ENCODE measurements at regions not wholly inside any gene's neighbourhood (a gene's known extent, or its start where the extent isn't known, plus 50 kb on each side); places are given as distances from the start of the nearest gene placed in this dataset.

GRCh38 chr2:18159896-18160295 is 281.4 kb downstream of the KCNS3 start:
- H3K4me1 ChIP-seq (ENCODE audit: control insufficient read depth in 2 of 2, insufficient read depth in 2 of 2, low read length in 1 of 2): peaks cover 0 to 2% of the 10 kb centered on the region in 2 donors
- 58 to 69% methylated on average over 5 of the region's 5 CpGs for WGBS, 2 donors
- H3K27ac ChIP-seq (ENCODE audit: low read depth in 2 of 2, low read length in 1 of 2): no peak overlapping the region

GRCh38 chr2:18156421-18156820 is 278.0 kb downstream of the KCNS3 start:
- WGBS, 2 donors: 83 to 86% methylated on average over 2 of the region's 2 CpGs
- Histone ChIP-seq H3K36me3 (ENCODE audit: control insufficient read depth in 2 of 2, insufficient read depth in 2 of 2, low read length in 1 of 2) (no peaks in the 10 kb centered on the region), H3K9me3 (ENCODE audit: control insufficient read depth in 2 of 2, insufficient read depth in 1 of 2, low read depth in 1 of 2, low read length in 1 of 2) (no peaks in the 10 kb centered on the region), H3K27ac (ENCODE audit: low read depth in 2 of 2, low read length in 1 of 2) (no peak overlapping the region), H3K4me3 (ENCODE audit: low read depth in 1 of 2, low read length in 2 of 2) (no peak overlapping the region), H3K27me3 (ENCODE audit: control insufficient read depth in 1 of 2, insufficient read depth in 2 of 2, low read length in 2 of 2) (peaks cover 0 to 3% of the 10 kb centered on the region in 2 donors), H3K4me1 (ENCODE audit: control insufficient read depth in 2 of 2, insufficient read depth in 2 of 2, low read length in 1 of 2) (peaks cover 0 to 2% of the 10 kb centered on the region in 2 donors)

More at GRCh38 chr2:18159896-18160295, 281.4 kb downstream of the KCNS3 start:
- H3K9me3 ChIP-seq (ENCODE audit: control insufficient read depth in 2 of 2, insufficient read depth in 1 of 2, low read depth in 1 of 2, low read length in 1 of 2): no peaks in the 10 kb centered on the region
- no peak overlapping the region for H3K4me3 ChIP-seq (ENCODE audit: low read depth in 1 of 2, low read length in 2 of 2)
- peaks cover 0 to 3% of the 10 kb centered on the region in 2 donors for H3K27me3 ChIP-seq (ENCODE audit: control insufficient read depth in 1 of 2, insufficient read depth in 2 of 2, low read length in 2 of 2)
- no peaks in the 10 kb centered on the region for H3K36me3 ChIP-seq (ENCODE audit: control insufficient read depth in 2 of 2, insufficient read depth in 2 of 2, low read length in 1 of 2)

- H3K36me3 ChIP-seq (ENCODE audit: control insufficient read depth in 2 of 2, insufficient read depth in 2 of 2, low read length in 1 of 2): no peaks in the 10 kb centered on the region
- no peaks in the 10 kb centered on the region for H3K9me3 ChIP-seq (ENCODE audit: control insufficient read depth in 2 of 2, insufficient read depth in 1 of 2, low read depth in 1 of 2, low read length in 1 of 2)
- no peak overlapping the region for H3K27ac ChIP-seq (ENCODE audit: low read depth in 2 of 2, low read length in 1 of 2)
- WGBS, 2 donors: 61 to 71% methylated on average over 2 of the region's 2 CpGs
- H3K4me1 ChIP-seq (ENCODE audit: control insufficient read depth in 2 of 2, insufficient read depth in 2 of 2, low read length in 1 of 2): peaks cover 0 to 2% of the 10 kb centered on the region in 2 donors
- H3K27me3 ChIP-seq (ENCODE audit: control insufficient read depth in 1 of 2, insufficient read depth in 2 of 2, low read length in 2 of 2): peaks cover 0 to 3% of the 10 kb centered on the region in 2 donors
- no peak overlapping the region for H3K4me3 ChIP-seq (ENCODE audit: low read depth in 1 of 2, low read length in 2 of 2)
Measured at GRCh38 chr2:18156002-18156401, 277.5 kb downstream of the KCNS3 start.

GRCh38 chr2:18154812-18155211 is 276.3 kb downstream of the KCNS3 start:
- Histone ChIP-seq H3K4me3 (ENCODE audit: low read depth in 1 of 2, low read length in 2 of 2) (no peak overlapping the region), H3K27ac (ENCODE audit: low read depth in 2 of 2, low read length in 1 of 2) (no peak overlapping the region), H3K4me1 (ENCODE audit: control insufficient read depth in 2 of 2, insufficient read depth in 2 of 2, low read length in 1 of 2) (peaks cover 0 to 2% of the 10 kb centered on the region in 2 donors), H3K36me3 (ENCODE audit: control insufficient read depth in 2 of 2, insufficient read depth in 2 of 2, low read length in 1 of 2) (no peaks in the 10 kb centered on the region), H3K9me3 (ENCODE audit: control insufficient read depth in 2 of 2, insufficient read depth in 1 of 2, low read depth in 1 of 2, low read length in 1 of 2) (no peaks in the 10 kb centered on the region), H3K27me3 (ENCODE audit: control insufficient read depth in 1 of 2, insufficient read depth in 2 of 2, low read length in 2 of 2) (peaks cover 0 to 6% of the 10 kb centered on the region in 2 donors)

- H3K4me1 ChIP-seq (ENCODE audit: control insufficient read depth in 2 of 2, insufficient read depth in 2 of 2, low read length in 1 of 2): peaks cover 0 to 2% of the 10 kb centered on the region in 2 donors
- H3K27me3 ChIP-seq (ENCODE audit: control insufficient read depth in 1 of 2, insufficient read depth in 2 of 2, low read length in 2 of 2): peaks cover 0 to 5% of the 10 kb centered on the region in 2 donors
- peak overlapping the region in 1 of 2 donors; percentile 42 for H3K27ac ChIP-seq (ENCODE audit: low read depth in 2 of 2, low read length in 1 of 2)
- 53 to 58% methylated on average over 3 of the region's 3 CpGs for WGBS, 2 donors
- H3K36me3 ChIP-seq (ENCODE audit: control insufficient read depth in 2 of 2, insufficient read depth in 2 of 2, low read length in 1 of 2): no peaks in the 10 kb centered on the region
- H3K4me3 ChIP-seq (ENCODE audit: low read depth in 1 of 2, low read length in 2 of 2): no peak overlapping the region
- H3K9me3 ChIP-seq (ENCODE audit: control insufficient read depth in 2 of 2, insufficient read depth in 1 of 2, low read depth in 1 of 2, low read length in 1 of 2): no peaks in the 10 kb centered on the region
Measured at GRCh38 chr2:18154259-18154658, 275.8 kb downstream of the KCNS3 start.

- no peaks in the 10 kb centered on the region for H3K9me3 ChIP-seq (ENCODE audit: control insufficient read depth in 2 of 2, insufficient read depth in 1 of 2, low read depth in 1 of 2, low read length in 1 of 2)
- peaks cover 0 to 2% of the 10 kb centered on the region in 2 donors for H3K4me1 ChIP-seq (ENCODE audit: control insufficient read depth in 2 of 2, insufficient read depth in 2 of 2, low read length in 1 of 2)
- no peak overlapping the region for H3K27ac ChIP-seq (ENCODE audit: low read depth in 2 of 2, low read length in 1 of 2)
- no peaks in the 10 kb centered on the region for H3K36me3 ChIP-seq (ENCODE audit: control insufficient read depth in 2 of 2, insufficient read depth in 2 of 2, low read length in 1 of 2)
- peaks cover 0 to 3% of the 10 kb centered on the region in 2 donors for H3K27me3 ChIP-seq (ENCODE audit: control insufficient read depth in 1 of 2, insufficient read depth in 2 of 2, low read length in 2 of 2)
- WGBS, 2 donors: 82 to 88% methylated on average over 1 of the region's 1 CpG
- no peak overlapping the region for H3K4me3 ChIP-seq (ENCODE audit: low read depth in 1 of 2, low read length in 2 of 2)
Measured at GRCh38 chr2:18153741-18154140, 275.3 kb downstream of the KCNS3 start.

- Histone ChIP-seq H3K27me3 (ENCODE audit: control insufficient read depth in 1 of 2, insufficient read depth in 2 of 2, low read length in 2 of 2) (peaks cover 0 to 3% of the 10 kb centered on the region in 2 donors), H3K4me1 (ENCODE audit: control insufficient read depth in 2 of 2, insufficient read depth in 2 of 2, low read length in 1 of 2) (no peaks in the 10 kb centered on the region)
- WGBS, 2 donors: 78 to 85% methylated on average over 4 of the region's 4 CpGs
Measured at GRCh38 chr2:18151237-18151636, 272.8 kb downstream of the KCNS3 start.

GRCh38 chr2:18149660-18150246 is 271.3 kb downstream of the KCNS3 start:
- no peak overlapping the region for H3K27ac ChIP-seq (ENCODE audit: low read depth in 2 of 2, low read length in 1 of 2)
- no peaks in the 10 kb centered on the region for H3K36me3 ChIP-seq (ENCODE audit: control insufficient read depth in 2 of 2, insufficient read depth in 2 of 2, low read length in 1 of 2)
- WGBS, 2 donors: 7 to 13% methylated on average over 3 of the region's 3 CpGs
- no peaks in the 10 kb centered on the region for H3K4me1 ChIP-seq (ENCODE audit: control insufficient read depth in 2 of 2, insufficient read depth in 2 of 2, low read length in 1 of 2)
- peaks cover 0 to 3% of the 10 kb centered on the region in 2 donors for H3K27me3 ChIP-seq (ENCODE audit: control insufficient read depth in 1 of 2, insufficient read depth in 2 of 2, low read length in 2 of 2)
- no peaks in the 10 kb centered on the region for H3K9me3 ChIP-seq (ENCODE audit: control insufficient read depth in 2 of 2, insufficient read depth in 1 of 2, low read depth in 1 of 2, low read length in 1 of 2)
- no peak overlapping the region for H3K4me3 ChIP-seq (ENCODE audit: low read depth in 1 of 2, low read length in 2 of 2)

More at GRCh38 chr2:18151237-18151636, 272.8 kb downstream of the KCNS3 start:
- no peaks in the 10 kb centered on the region for H3K9me3 ChIP-seq (ENCODE audit: control insufficient read depth in 2 of 2, insufficient read depth in 1 of 2, low read depth in 1 of 2, low read length in 1 of 2)
- H3K4me3 ChIP-seq (ENCODE audit: low read depth in 1 of 2, low read length in 2 of 2): no peak overlapping the region
- no peak overlapping the region for H3K27ac ChIP-seq (ENCODE audit: low read depth in 2 of 2, low read length in 1 of 2)
- no peaks in the 10 kb centered on the region for H3K36me3 ChIP-seq (ENCODE audit: control insufficient read depth in 2 of 2, insufficient read depth in 2 of 2, low read length in 1 of 2)

GRCh38 chr2:18136881-18137475 is 258.5 kb downstream of the KCNS3 start:
- H3K27me3 ChIP-seq (ENCODE audit: control insufficient read depth in 1 of 2, insufficient read depth in 2 of 2, low read length in 2 of 2): no peaks in the 10 kb centered on the region
- H3K4me1 ChIP-seq (ENCODE audit: control insufficient read depth in 2 of 2, insufficient read depth in 2 of 2, low read length in 1 of 2): no peaks in the 10 kb centered on the region
- H3K9me3 ChIP-seq (ENCODE audit: control insufficient read depth in 2 of 2, insufficient read depth in 1 of 2, low read depth in 1 of 2, low read length in 1 of 2): no peaks in the 10 kb centered on the region
- 13 to 16% methylated on average over 6 of the region's 6 CpGs for WGBS, 2 donors
- no peak overlapping the region for H3K27ac ChIP-seq (ENCODE audit: low read depth in 2 of 2, low read length in 1 of 2)
- no peaks in the 10 kb centered on the region for H3K36me3 ChIP-seq (ENCODE audit: control insufficient read depth in 2 of 2, insufficient read depth in 2 of 2, low read length in 1 of 2)
- no peak overlapping the region for H3K4me3 ChIP-seq (ENCODE audit: low read depth in 1 of 2, low read length in 2 of 2)

GRCh38 chr2:18133310-18133709 is 254.8 kb downstream of the KCNS3 start:
- Histone ChIP-seq H3K9me3 (ENCODE audit: control insufficient read depth in 2 of 2, insufficient read depth in 1 of 2, low read depth in 1 of 2, low read length in 1 of 2) (no peaks in the 10 kb centered on the region), H3K4me3 (ENCODE audit: low read depth in 1 of 2, low read length in 2 of 2) (no peak overlapping the region), H3K27ac (ENCODE audit: low read depth in 2 of 2, low read length in 1 of 2) (no peak overlapping the region), H3K4me1 (ENCODE audit: control insufficient read depth in 2 of 2, insufficient read depth in 2 of 2, low read length in 1 of 2) (no peaks in the 10 kb centered on the region), H3K36me3 (ENCODE audit: control insufficient read depth in 2 of 2, insufficient read depth in 2 of 2, low read length in 1 of 2) (no peaks in the 10 kb centered on the region), H3K27me3 (ENCODE audit: control insufficient read depth in 1 of 2, insufficient read depth in 2 of 2, low read length in 2 of 2) (no peaks in the 10 kb centered on the region)
